GM21825 (cell line): ENCODE measurements at regions not wholly inside any gene's neighbourhood (a gene's known extent, or its start where the extent isn't known, plus 50 kb on each side); places are given as distances from the start of the nearest gene placed in this dataset.

Experiments
- ATAC-seq: cut with Tn5 transposase; IDR thresholded peaks from one replicate; pipeline ENCODE4 v1.9.1; 2021; ENCODE audit warnings: mild to moderate bottlenecking, moderate library complexity; ENCODE audit not compliant: unreplicated experiment

- no peak for ATAC-seq
Observed at GRCh38 chr6:167731731-167732422, 94.8 kb upstream of the AFDN start.

GRCh38 chr6:167733740-167734661, 92.7 kb upstream of the AFDN start:
- ATAC-seq: peak; percentile 59

GRCh38 chr6:167734662-167735083, 92.0 kb upstream of the AFDN start:
- ATAC-seq: no peak

- ATAC-seq: no peak
Observed at GRCh38 chr6:167735084-167735950, 91.4 kb upstream of the AFDN start.

- ATAC-seq: no peak
Observed at GRCh38 chr6:167735951-167736288, 90.8 kb upstream of the AFDN start.

- no peak for ATAC-seq
Observed at GRCh38 chr6:167736486-167737204, 90.1 kb upstream of the AFDN start.

GRCh38 chr6:167737205-167737830, 89.4 kb upstream of the AFDN start:
- ATAC-seq: no peak

GRCh38 chr6:167738386-167738785, 88.3 kb upstream of the AFDN start:
- no peak for ATAC-seq

GRCh38 chr6:167739721-167740475, 86.8 kb upstream of the AFDN start:
- no peak for ATAC-seq

GRCh38 chr6:167742719-167743303, 83.9 kb upstream of the AFDN start:
- no peak for ATAC-seq

GRCh38 chr6:167744681-167745669, 81.7 kb upstream of the AFDN start:
- ATAC-seq: no peak

GRCh38 chr6:167745670-167746389, 80.9 kb upstream of the AFDN start:
- no peak for ATAC-seq

- no peak for ATAC-seq
Observed at GRCh38 chr6:167746390-167746907, 80.3 kb upstream of the AFDN start.

GRCh38 chr6:167746975-167747374, 79.7 kb upstream of the AFDN start:
- no peak for ATAC-seq

GRCh38 chr6:167747645-167748044, 79.1 kb upstream of the AFDN start:
- no peak for ATAC-seq

- ATAC-seq: no peak
Observed at GRCh38 chr6:167748046-167748445, 78.7 kb upstream of the AFDN start.
